ENCODE measurements at regions not wholly inside any gene's neighbourhood (a gene's known extent, or its start where the extent isn't known, plus 50 kb on each side); places are given as distances from the start of the nearest gene placed in this dataset.
"Not testable (repeated sequence)": the region's sequence is repeated elsewhere in the genome, so short reads cannot be mapped to it uniquely, and the experiment has no call there.

DNA sequence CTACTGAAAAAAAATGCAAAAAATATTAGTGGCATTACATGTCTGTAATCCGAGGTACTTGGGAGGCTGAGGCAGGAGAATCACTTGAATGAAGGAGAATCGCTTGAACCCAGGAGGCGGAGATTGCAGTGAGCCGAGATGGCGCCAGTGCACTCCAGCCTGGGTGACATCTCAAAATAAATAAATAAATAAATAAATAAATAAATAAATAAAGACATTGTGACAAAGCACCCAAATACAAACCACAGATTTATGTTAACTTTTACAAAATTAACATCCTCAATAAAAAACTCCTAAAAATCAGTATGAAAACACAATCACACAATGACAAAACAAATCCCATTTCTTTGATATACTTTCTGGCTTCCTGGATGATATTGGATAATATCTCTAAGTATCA lies 808.3 kb downstream of the REEP3 start:
- Histone ChIP-seq H3K27ac (ENCODE audit: low read depth in 1 of 2, low read length in 1 of 2) (no peak overlapping the region), H3K36me3 (ENCODE audit: control insufficient read depth in 2 of 2, insufficient read depth in 2 of 2, low read length in 1 of 2) (no peaks in the 10 kb centered on the region), H3K4me3 (ENCODE audit: low read length in 2 of 2) (no peak overlapping the region), H3K27me3 (ENCODE audit: control insufficient read depth in 2 of 2, insufficient read depth in 1 of 2, low read length in 1 of 2) (no peaks in the 10 kb centered on the region), H3K9me3 (ENCODE audit: control insufficient read depth in 2 of 2, insufficient read depth in 1 of 2, low read length in 1 of 2) (no peaks in the 10 kb centered on the region), H3K4me1 (ENCODE audit: control insufficient read depth in 2 of 2, insufficient read depth in 2 of 2, low read length in 2 of 2) (no peaks in the 10 kb centered on the region)
- DNase-seq (ENCODE audit: low read depth in 6 of 9, low spot score in 9 of 9): no peak
- 97% methylated on average over 5 of the region's 5 CpGs for WGBS

DNA sequence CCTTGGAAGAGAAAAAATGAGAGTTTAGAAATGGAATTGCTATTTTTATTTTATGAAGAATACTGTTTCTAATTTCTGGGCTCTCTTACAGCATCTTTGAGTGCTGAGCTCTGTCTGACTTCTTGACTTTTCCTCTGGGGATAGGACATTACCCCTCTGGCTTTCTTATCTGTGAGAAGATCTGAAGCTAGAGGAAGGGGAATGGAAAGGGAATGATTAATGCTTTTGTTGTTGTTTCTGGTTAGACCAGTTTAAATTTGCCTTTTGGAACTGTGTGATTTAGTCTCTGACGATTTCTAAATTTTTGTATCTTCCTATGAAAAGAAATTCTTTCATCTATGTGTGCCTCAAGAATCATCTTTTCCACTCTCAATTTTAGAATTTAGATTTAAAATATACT lies 811.4 kb downstream of the REEP3 start:
- H3K36me3 ChIP-seq (ENCODE audit: control insufficient read depth in 2 of 2, insufficient read depth in 2 of 2, low read length in 1 of 2): no peaks in the 10 kb centered on the region

GRCh38 chr10:64334084-64334483 lies 812.9 kb downstream of the REEP3 start:
- Histone ChIP-seq H3K4me3 (ENCODE audit: low read length in 2 of 2) (no peak overlapping the region), H3K27ac (ENCODE audit: low read depth in 1 of 2, low read length in 1 of 2) (no peak overlapping the region), H3K4me1 (ENCODE audit: control insufficient read depth in 2 of 2, insufficient read depth in 2 of 2, low read length in 2 of 2) (no peaks in the 10 kb centered on the region), H3K36me3 (ENCODE audit: control insufficient read depth in 2 of 2, insufficient read depth in 2 of 2, low read length in 1 of 2) (no peaks in the 10 kb centered on the region), H3K27me3 (ENCODE audit: control insufficient read depth in 2 of 2, insufficient read depth in 1 of 2, low read length in 1 of 2) (no peaks in the 10 kb centered on the region), H3K9me3 (ENCODE audit: control insufficient read depth in 2 of 2, insufficient read depth in 1 of 2, low read length in 1 of 2) (no peaks in the 10 kb centered on the region)
- 97% methylated on average over 4 of the region's 4 CpGs for WGBS
- DNase-seq (ENCODE audit: low read depth in 6 of 9, low spot score in 9 of 9): no peak

More for the DNA sequence above, 811.4 kb downstream of the REEP3 start:
- no peak for DNase-seq (ENCODE audit: low read depth in 6 of 9, low spot score in 9 of 9)
- H3K4me3 ChIP-seq (ENCODE audit: low read length in 2 of 2): no peak overlapping the region
- no peak overlapping the region for H3K27ac ChIP-seq (ENCODE audit: low read depth in 1 of 2, low read length in 1 of 2)
- H3K27me3 ChIP-seq (ENCODE audit: control insufficient read depth in 2 of 2, insufficient read depth in 1 of 2, low read length in 1 of 2): no peaks in the 10 kb centered on the region
- no peaks in the 10 kb centered on the region for H3K9me3 ChIP-seq (ENCODE audit: control insufficient read depth in 2 of 2, insufficient read depth in 1 of 2, low read length in 1 of 2)
- no peaks in the 10 kb centered on the region for H3K4me1 ChIP-seq (ENCODE audit: control insufficient read depth in 2 of 2, insufficient read depth in 2 of 2, low read length in 2 of 2)
- WGBS: 50% methylated on average over 1 of the region's 1 CpG

GRCh38 chr10:64344211-64344610 lies 823.0 kb downstream of the REEP3 start:
- Histone ChIP-seq H3K4me3 (ENCODE audit: low read length in 2 of 2) (no peak overlapping the region), H3K9me3 (ENCODE audit: control insufficient read depth in 2 of 2, insufficient read depth in 1 of 2, low read length in 1 of 2) (no peaks in the 10 kb centered on the region), H3K36me3 (ENCODE audit: control insufficient read depth in 2 of 2, insufficient read depth in 2 of 2, low read length in 1 of 2) (no peaks in the 10 kb centered on the region), H3K4me1 (ENCODE audit: control insufficient read depth in 2 of 2, insufficient read depth in 2 of 2, low read length in 2 of 2) (no peaks in the 10 kb centered on the region), H3K27ac (ENCODE audit: low read depth in 1 of 2, low read length in 1 of 2) (no peak overlapping the region), H3K27me3 (ENCODE audit: control insufficient read depth in 2 of 2, insufficient read depth in 1 of 2, low read length in 1 of 2) (no peaks in the 10 kb centered on the region)
- DNase-seq (ENCODE audit: low read depth in 6 of 9, low spot score in 9 of 9): no peak
- 93% methylated on average over 1 of the region's 1 CpG for WGBS

DNA sequence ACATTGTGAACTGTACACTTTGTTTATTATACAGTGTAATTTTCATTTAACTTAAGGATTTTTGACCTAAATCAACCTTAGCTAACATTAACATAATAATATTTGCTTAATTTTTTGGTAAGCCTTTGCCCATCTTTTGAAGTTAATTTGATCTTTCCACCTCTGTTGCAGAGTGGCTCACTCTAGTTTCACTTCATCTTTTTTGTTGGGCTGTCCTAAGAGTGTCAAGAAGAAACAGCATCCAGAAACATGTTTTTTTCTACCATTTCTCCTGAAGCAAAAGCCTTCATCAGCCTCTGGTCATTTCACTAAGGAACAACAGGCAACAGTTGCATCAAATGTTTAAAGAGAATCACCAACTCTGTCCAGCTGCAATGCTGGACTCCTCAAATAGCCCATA lies 824.7 kb downstream of the REEP3 start:
- no peak overlapping the region for H3K4me3 ChIP-seq (ENCODE audit: low read length in 2 of 2)
- DNase-seq (ENCODE audit: low read depth in 6 of 9, low spot score in 9 of 9): no peak
- no peaks in the 10 kb centered on the region for H3K36me3 ChIP-seq (ENCODE audit: control insufficient read depth in 2 of 2, insufficient read depth in 2 of 2, low read length in 1 of 2)
- no peaks in the 10 kb centered on the region for H3K9me3 ChIP-seq (ENCODE audit: control insufficient read depth in 2 of 2, insufficient read depth in 1 of 2, low read length in 1 of 2)
- no peak overlapping the region for H3K27ac ChIP-seq (ENCODE audit: low read depth in 1 of 2, low read length in 1 of 2)
- H3K4me1 ChIP-seq (ENCODE audit: control insufficient read depth in 2 of 2, insufficient read depth in 2 of 2, low read length in 2 of 2): no peaks in the 10 kb centered on the region
- H3K27me3 ChIP-seq (ENCODE audit: control insufficient read depth in 2 of 2, insufficient read depth in 1 of 2, low read length in 1 of 2): no peaks in the 10 kb centered on the region

DNA sequence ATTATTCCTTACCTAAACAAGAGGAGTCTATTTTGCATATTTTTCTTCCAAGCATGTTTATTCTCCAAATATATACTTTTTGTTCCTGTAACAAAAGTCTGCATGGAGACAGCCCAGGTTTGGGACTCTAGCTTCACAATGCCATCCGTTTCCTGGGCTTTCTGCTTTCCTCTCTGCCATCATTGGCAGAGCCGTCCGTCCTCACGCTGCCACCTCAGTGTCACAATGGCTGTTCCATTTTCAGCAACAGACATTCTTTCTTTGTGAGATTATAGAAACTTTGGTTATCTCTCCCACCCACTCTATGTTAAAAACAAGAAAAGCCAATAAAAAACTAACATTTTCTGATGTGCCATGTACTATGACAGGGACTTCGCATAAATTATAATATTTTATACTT lies 825.2 kb downstream of the REEP3 start:
- WGBS: 91% methylated on average over 5 of the region's 5 CpGs
- no peaks in the 10 kb centered on the region for H3K27me3 ChIP-seq (ENCODE audit: control insufficient read depth in 2 of 2, insufficient read depth in 1 of 2, low read length in 1 of 2)
- H3K27ac ChIP-seq (ENCODE audit: low read depth in 1 of 2, low read length in 1 of 2): no peak overlapping the region
- no peaks in the 10 kb centered on the region for H3K4me1 ChIP-seq (ENCODE audit: control insufficient read depth in 2 of 2, insufficient read depth in 2 of 2, low read length in 2 of 2)
- no peaks in the 10 kb centered on the region for H3K9me3 ChIP-seq (ENCODE audit: control insufficient read depth in 2 of 2, insufficient read depth in 1 of 2, low read length in 1 of 2)
- no peaks in the 10 kb centered on the region for H3K36me3 ChIP-seq (ENCODE audit: control insufficient read depth in 2 of 2, insufficient read depth in 2 of 2, low read length in 1 of 2)
- DNase-seq (ENCODE audit: low read depth in 6 of 9, low spot score in 9 of 9): no peak
- H3K4me3 ChIP-seq (ENCODE audit: low read length in 2 of 2): no peak overlapping the region

GRCh38 chr10:64350665-64351064 lies 829.5 kb downstream of the REEP3 start:
- Histone ChIP-seq H3K4me3 (ENCODE audit: low read length in 2 of 2) (no peak overlapping the region), H3K9me3 (ENCODE audit: control insufficient read depth in 2 of 2, insufficient read depth in 1 of 2, low read length in 1 of 2) (no peaks in the 10 kb centered on the region), H3K27ac (ENCODE audit: low read depth in 1 of 2, low read length in 1 of 2) (no peak overlapping the region), H3K36me3 (ENCODE audit: control insufficient read depth in 2 of 2, insufficient read depth in 2 of 2, low read length in 1 of 2) (no peaks in the 10 kb centered on the region), H3K4me1 (ENCODE audit: control insufficient read depth in 2 of 2, insufficient read depth in 2 of 2, low read length in 2 of 2) (no peaks in the 10 kb centered on the region), H3K27me3 (ENCODE audit: control insufficient read depth in 2 of 2, insufficient read depth in 1 of 2, low read length in 1 of 2) (no peaks in the 10 kb centered on the region)
- 76% methylated on average over 3 of the region's 3 CpGs for WGBS
- no peak for DNase-seq (ENCODE audit: low read depth in 6 of 9, low spot score in 9 of 9)

GRCh38 chr10:64358907-64359306 lies 837.7 kb downstream of the REEP3 start:
- no peaks in the 10 kb centered on the region for H3K36me3 ChIP-seq (ENCODE audit: control insufficient read depth in 2 of 2, insufficient read depth in 2 of 2, low read length in 1 of 2)
- H3K4me3 ChIP-seq (ENCODE audit: low read length in 2 of 2): no peak overlapping the region
- WGBS: 91% methylated on average over 4 of the region's 4 CpGs
- no peaks in the 10 kb centered on the region for H3K4me1 ChIP-seq (ENCODE audit: control insufficient read depth in 2 of 2, insufficient read depth in 2 of 2, low read length in 2 of 2)
- no peaks in the 10 kb centered on the region for H3K27me3 ChIP-seq (ENCODE audit: control insufficient read depth in 2 of 2, insufficient read depth in 1 of 2, low read length in 1 of 2)
- no peak for DNase-seq (ENCODE audit: low read depth in 6 of 9, low spot score in 9 of 9)
- H3K27ac ChIP-seq (ENCODE audit: low read depth in 1 of 2, low read length in 1 of 2): no peak overlapping the region
- no peaks in the 10 kb centered on the region for H3K9me3 ChIP-seq (ENCODE audit: control insufficient read depth in 2 of 2, insufficient read depth in 1 of 2, low read length in 1 of 2)

DNA sequence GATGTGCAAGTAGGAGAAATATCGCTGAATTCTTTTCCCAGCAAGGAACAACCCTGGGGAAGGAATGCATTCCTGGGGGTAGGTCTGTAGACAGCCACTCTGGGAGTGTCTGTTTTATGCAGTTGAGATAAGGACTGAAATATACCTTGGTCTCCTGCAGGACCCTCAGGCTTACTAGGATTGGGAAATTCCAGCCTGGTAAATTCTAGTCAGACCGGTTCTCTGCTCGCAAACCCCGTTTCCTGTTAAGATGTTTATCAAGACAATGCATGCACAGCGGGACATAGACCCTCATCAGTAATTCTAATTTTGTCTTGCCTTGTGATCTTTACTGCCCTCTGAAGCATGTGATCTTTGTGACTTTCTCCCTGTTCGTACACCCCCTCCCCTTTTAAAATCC lies 839.0 kb downstream of the REEP3 start:
- not testable (repeated sequence) for H3K27me3 ChIP-seq (ENCODE audit: control insufficient read depth in 2 of 2, insufficient read depth in 1 of 2, low read length in 1 of 2); H3K27ac ChIP-seq (ENCODE audit: low read depth in 1 of 2, low read length in 1 of 2); H3K4me1 ChIP-seq (ENCODE audit: control insufficient read depth in 2 of 2, insufficient read depth in 2 of 2, low read length in 2 of 2); DNase-seq (ENCODE audit: low read depth in 6 of 9, low spot score in 9 of 9); H3K4me3 ChIP-seq (ENCODE audit: low read length in 2 of 2); H3K9me3 ChIP-seq (ENCODE audit: control insufficient read depth in 2 of 2, insufficient read depth in 1 of 2, low read length in 1 of 2); H3K36me3 ChIP-seq (ENCODE audit: control insufficient read depth in 2 of 2, insufficient read depth in 2 of 2, low read length in 1 of 2)
- WGBS: 94% methylated on average over 6 of the region's 6 CpGs

DNA sequence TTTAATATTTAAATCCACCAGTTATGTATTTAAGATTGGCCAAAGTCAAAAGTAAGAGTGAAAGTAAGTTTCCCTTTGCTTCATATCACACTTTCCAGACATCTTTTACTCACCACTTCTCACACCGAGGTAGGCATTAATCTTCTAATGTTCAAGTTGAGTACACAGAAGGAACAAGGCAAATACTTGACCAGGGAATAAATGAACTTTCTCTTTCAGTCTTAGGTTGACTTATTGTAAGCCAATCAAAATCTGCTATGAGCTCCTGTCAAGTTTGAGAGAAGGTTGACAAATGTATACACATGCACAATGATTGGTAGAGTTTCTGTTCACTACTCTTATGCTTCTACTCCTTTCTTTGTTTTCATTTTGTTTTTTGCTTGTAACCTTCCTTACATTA lies 842.5 kb downstream of the REEP3 start:
- no peak for DNase-seq (ENCODE audit: low read depth in 6 of 9, low spot score in 9 of 9)
- H3K27ac ChIP-seq (ENCODE audit: low read depth in 1 of 2, low read length in 1 of 2): no peak overlapping the region
- no peak overlapping the region for H3K4me3 ChIP-seq (ENCODE audit: low read length in 2 of 2)
- WGBS: 13% methylated on average over 1 of the region's 1 CpG
- H3K36me3 ChIP-seq (ENCODE audit: control insufficient read depth in 2 of 2, insufficient read depth in 2 of 2, low read length in 1 of 2): no peaks in the 10 kb centered on the region
- no peaks in the 10 kb centered on the region for H3K27me3 ChIP-seq (ENCODE audit: control insufficient read depth in 2 of 2, insufficient read depth in 1 of 2, low read length in 1 of 2)
- no peaks in the 10 kb centered on the region for H3K9me3 ChIP-seq (ENCODE audit: control insufficient read depth in 2 of 2, insufficient read depth in 1 of 2, low read length in 1 of 2)
- no peaks in the 10 kb centered on the region for H3K4me1 ChIP-seq (ENCODE audit: control insufficient read depth in 2 of 2, insufficient read depth in 2 of 2, low read length in 2 of 2)

All from thymus (tissue), 11 donors.